ENCODE measurements at regions not wholly inside any gene's neighbourhood (a gene's known extent, or its start where the extent isn't known, plus 50 kb on each side); places are given as distances from the start of the nearest gene placed in this dataset.

DNA sequence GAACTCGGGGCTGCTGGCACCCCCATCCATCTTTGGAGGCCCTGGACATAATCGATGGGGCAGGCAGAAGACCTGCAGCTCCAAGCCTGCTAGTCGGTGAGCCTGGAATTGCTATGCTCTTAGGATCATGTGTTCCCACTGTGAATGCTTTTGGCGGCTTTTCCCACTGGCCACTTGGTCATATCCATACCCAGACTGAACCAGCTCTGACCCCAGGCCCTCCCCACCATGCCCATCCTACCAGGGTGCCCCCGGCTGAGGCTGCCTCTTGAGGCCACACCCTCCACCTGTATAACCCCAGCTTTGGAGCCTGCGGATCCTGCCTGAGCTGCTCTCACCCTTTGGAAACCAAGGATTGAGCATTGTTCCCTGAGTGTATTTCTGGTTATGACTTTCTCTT is 113.5 kb downstream of the TENT4A start:
- peaks cover 16% of the 10 kb centered on the region for H3K27me3 Mint-ChIP-seq (ENCODE audit: low read depth)
- H3K36me3 Mint-ChIP-seq (ENCODE audit: low read depth): peaks cover 2% of the 10 kb centered on the region
- no peak overlapping the region for H3K4me3 Mint-ChIP-seq
- H3K9me3 Mint-ChIP-seq: peaks cover 6% of the 10 kb centered on the region
- H3K4me1 Mint-ChIP-seq (ENCODE audit: low read depth): peaks cover 44% of the 10 kb centered on the region
- H3K27ac Mint-ChIP-seq: no peak overlapping the region

GRCh38 chr5:6827526-6828219 is 114.4 kb downstream of the TENT4A start:
- H3K27me3 Mint-ChIP-seq (ENCODE audit: low read depth): peaks cover 13% of the 10 kb centered on the region
- H3K27ac Mint-ChIP-seq: peak overlapping the region; percentile 93
- H3K4me3 Mint-ChIP-seq: peak overlapping the region; percentile 88
- peaks cover 2% of the 10 kb centered on the region for H3K36me3 Mint-ChIP-seq (ENCODE audit: low read depth)
- peaks cover 6% of the 10 kb centered on the region for H3K9me3 Mint-ChIP-seq
- peaks cover 51% of the 10 kb centered on the region for H3K4me1 Mint-ChIP-seq (ENCODE audit: low read depth)

DNA sequence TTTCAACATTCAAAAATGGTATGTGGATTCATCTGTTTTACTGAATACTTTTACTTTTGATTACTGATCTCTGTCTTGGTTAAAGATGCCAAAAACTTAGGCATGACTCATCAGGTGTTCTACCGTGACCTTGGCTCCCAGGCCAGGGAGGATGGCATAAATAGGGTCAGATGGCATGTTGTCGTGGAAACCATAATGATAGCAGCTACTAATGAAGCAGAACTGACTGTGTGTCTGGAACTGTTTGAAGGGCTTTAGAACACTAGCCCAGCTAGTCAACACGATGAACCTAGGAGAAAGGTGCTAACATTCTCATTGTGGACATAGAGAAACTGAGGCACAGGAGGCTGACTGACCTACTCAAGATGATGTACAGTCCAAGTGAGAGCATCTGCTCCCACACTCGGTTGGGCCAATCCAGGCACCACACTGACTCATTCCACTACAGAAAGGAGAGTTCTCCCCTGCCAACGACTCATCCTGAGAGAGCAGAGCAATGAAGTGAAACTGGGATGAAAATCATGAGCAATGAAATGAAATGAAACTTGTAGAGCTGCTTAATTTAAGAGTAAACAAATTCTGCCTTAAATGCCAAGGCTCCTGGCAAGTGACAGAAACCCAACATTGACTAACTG is 116.0 kb downstream of the TENT4A start:
- peak overlapping the region; percentile 71 for H3K4me3 Mint-ChIP-seq
- peaks cover 52% of the 10 kb centered on the region for H3K4me1 Mint-ChIP-seq (ENCODE audit: low read depth)
- H3K36me3 Mint-ChIP-seq (ENCODE audit: low read depth): peaks cover 2% of the 10 kb centered on the region
- no peaks in the 10 kb centered on the region for H3K27me3 Mint-ChIP-seq (ENCODE audit: low read depth)
- H3K27ac Mint-ChIP-seq: peak overlapping the region; percentile 90
- H3K9me3 Mint-ChIP-seq: peaks cover 6% of the 10 kb centered on the region

- Mint-ChIP-seq H3K4me3 (peak overlapping the region; percentile 22), H3K27ac (peak overlapping the region; percentile 38), H3K36me3 (ENCODE audit: low read depth) (peaks cover 2% of the 10 kb centered on the region), H3K4me1 (ENCODE audit: low read depth) (peaks cover 52% of the 10 kb centered on the region), H3K9me3 (peaks cover 9% of the 10 kb centered on the region), H3K27me3 (ENCODE audit: low read depth) (no peaks in the 10 kb centered on the region)
These were observed 117.5 kb downstream of the TENT4A start for GRCh38 chr5:6830643-6831239.

- H3K4me3 Mint-ChIP-seq: no peak overlapping the region
- peaks cover 9% of the 10 kb centered on the region for H3K9me3 Mint-ChIP-seq
- no peak overlapping the region for H3K27ac Mint-ChIP-seq
- peaks cover 52% of the 10 kb centered on the region for H3K4me1 Mint-ChIP-seq (ENCODE audit: low read depth)
- H3K36me3 Mint-ChIP-seq (ENCODE audit: low read depth): peaks cover 2% of the 10 kb centered on the region
- no peaks in the 10 kb centered on the region for H3K27me3 Mint-ChIP-seq (ENCODE audit: low read depth)
These were observed 118.7 kb downstream of the TENT4A start for GRCh38 chr5:6831678-6832671.

- H3K4me3 Mint-ChIP-seq: no peak overlapping the region
- H3K36me3 Mint-ChIP-seq (ENCODE audit: low read depth): peaks cover under 1% of the 10 kb centered on the region
- peaks cover 9% of the 10 kb centered on the region for H3K9me3 Mint-ChIP-seq
- no peaks in the 10 kb centered on the region for H3K27me3 Mint-ChIP-seq (ENCODE audit: low read depth)
- peaks cover 45% of the 10 kb centered on the region for H3K4me1 Mint-ChIP-seq (ENCODE audit: low read depth)
- no peak overlapping the region for H3K27ac Mint-ChIP-seq
These were observed 119.8 kb downstream of the TENT4A start for GRCh38 chr5:6832994-6833393.

- Mint-ChIP-seq H3K9me3 (peaks cover 9% of the 10 kb centered on the region), H3K4me3 (no peak overlapping the region), H3K4me1 (ENCODE audit: low read depth) (peaks cover 41% of the 10 kb centered on the region), H3K36me3 (ENCODE audit: low read depth) (no peaks in the 10 kb centered on the region), H3K27ac (no peak overlapping the region), H3K27me3 (ENCODE audit: low read depth) (no peaks in the 10 kb centered on the region)
These were observed 120.2 kb downstream of the TENT4A start for GRCh38 chr5:6833406-6833805.

GRCh38 chr5:6837095-6837494 is 123.9 kb downstream of the TENT4A start:
- no peaks in the 10 kb centered on the region for H3K36me3 Mint-ChIP-seq (ENCODE audit: low read depth)
- H3K9me3 Mint-ChIP-seq: peaks cover 3% of the 10 kb centered on the region
- peaks cover 9% of the 10 kb centered on the region for H3K4me1 Mint-ChIP-seq (ENCODE audit: low read depth)
- H3K4me3 Mint-ChIP-seq: no peak overlapping the region
- peaks cover 2% of the 10 kb centered on the region for H3K27me3 Mint-ChIP-seq (ENCODE audit: low read depth)
- H3K27ac Mint-ChIP-seq: no peak overlapping the region

- peaks cover 3% of the 10 kb centered on the region for H3K9me3 Mint-ChIP-seq
- no peak overlapping the region for H3K4me3 Mint-ChIP-seq
- H3K36me3 Mint-ChIP-seq (ENCODE audit: low read depth): no peaks in the 10 kb centered on the region
- H3K27me3 Mint-ChIP-seq (ENCODE audit: low read depth): peaks cover 7% of the 10 kb centered on the region
- H3K4me1 Mint-ChIP-seq (ENCODE audit: low read depth): peaks cover 5% of the 10 kb centered on the region
- H3K27ac Mint-ChIP-seq: no peak overlapping the region
These were observed 124.4 kb downstream of the TENT4A start for GRCh38 chr5:6837519-6838110.

DNA sequence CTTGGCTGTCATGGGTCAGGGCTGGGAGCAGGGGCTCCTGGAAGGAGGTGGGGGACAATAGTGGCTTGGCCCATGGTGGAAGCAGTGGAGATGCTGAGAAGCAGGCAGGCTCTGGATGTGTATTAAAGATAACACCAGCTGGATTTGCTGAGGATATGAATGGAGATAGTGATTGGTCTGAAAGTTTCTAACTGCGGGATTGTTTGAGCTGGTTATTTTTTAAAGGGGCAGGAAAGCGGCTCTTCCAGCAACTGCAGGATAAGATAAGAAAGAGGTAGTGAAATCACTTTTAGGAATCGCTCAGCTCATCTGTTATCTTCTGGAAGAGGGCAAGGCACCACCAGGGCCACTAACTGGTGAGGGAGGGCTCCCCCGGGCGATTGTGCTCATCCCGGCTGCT is 125.5 kb downstream of the TENT4A start:
- Mint-ChIP-seq H3K27me3 (ENCODE audit: low read depth) (peaks cover 10% of the 10 kb centered on the region), H3K27ac (no peak overlapping the region), H3K36me3 (ENCODE audit: low read depth) (no peaks in the 10 kb centered on the region), H3K9me3 (peaks cover 3% of the 10 kb centered on the region), H3K4me1 (ENCODE audit: low read depth) (no peaks in the 10 kb centered on the region), H3K4me3 (no peak overlapping the region)

DNA sequence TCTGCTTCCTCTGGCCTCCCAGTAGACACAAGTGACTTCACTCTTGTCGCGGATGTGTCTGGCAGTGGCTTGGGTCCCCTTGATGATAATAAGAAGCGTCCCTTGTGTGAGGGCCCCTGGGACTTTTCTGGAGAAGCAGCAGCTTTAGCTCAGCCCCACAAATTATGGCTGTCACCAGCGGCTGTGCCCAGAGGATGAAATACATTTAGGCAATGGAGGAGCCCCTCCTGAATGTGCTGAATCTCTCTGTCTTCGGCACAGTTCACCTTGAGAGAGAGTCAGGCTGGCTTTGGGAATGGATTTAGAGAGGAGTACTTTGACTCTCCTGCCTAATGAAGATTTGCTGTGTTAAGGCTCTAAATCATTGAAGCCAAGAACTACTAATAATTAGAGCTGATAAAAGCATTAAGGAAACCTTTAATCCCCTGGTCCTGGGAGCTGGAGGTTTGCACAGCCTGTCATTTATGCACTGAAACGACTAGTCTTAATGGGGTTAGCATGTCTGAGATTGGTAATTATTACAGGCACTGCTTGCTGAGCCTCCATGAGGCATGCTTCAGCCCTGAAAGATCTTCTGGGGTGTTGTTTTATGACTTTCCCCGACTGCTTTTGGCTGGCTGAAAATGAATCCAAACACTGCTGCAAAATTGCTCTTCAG is 127.0 kb downstream of the TENT4A start:
- peaks cover 16% of the 10 kb centered on the region for H3K27me3 Mint-ChIP-seq (ENCODE audit: low read depth)
- no peaks in the 10 kb centered on the region for H3K36me3 Mint-ChIP-seq (ENCODE audit: low read depth)
- no peak overlapping the region for H3K4me3 Mint-ChIP-seq
- no peak overlapping the region for H3K27ac Mint-ChIP-seq
- H3K9me3 Mint-ChIP-seq: peaks cover 3% of the 10 kb centered on the region
- no peaks in the 10 kb centered on the region for H3K4me1 Mint-ChIP-seq (ENCODE audit: low read depth)

DNA sequence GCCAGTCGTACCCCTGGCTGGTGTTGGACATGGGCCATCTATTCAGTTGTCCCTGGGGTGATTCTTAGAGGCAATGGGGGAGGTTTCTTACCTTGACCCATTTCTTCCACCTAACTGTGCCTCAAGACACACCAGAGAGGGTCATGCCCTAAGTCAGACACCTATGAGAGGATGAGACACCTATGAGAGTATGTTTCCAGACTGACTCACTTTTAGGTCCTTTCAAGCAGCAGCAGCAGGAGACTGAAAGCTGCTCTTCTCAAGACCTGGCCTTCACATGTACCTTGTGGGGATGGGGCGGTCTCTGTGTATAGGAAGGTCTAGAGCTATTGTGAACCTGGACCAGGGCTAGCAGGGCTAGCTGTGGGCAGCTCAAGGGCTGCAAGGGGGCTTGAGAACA is 130.1 kb downstream of the TENT4A start:
- Mint-ChIP-seq H3K27me3 (ENCODE audit: low read depth) (peaks cover 16% of the 10 kb centered on the region), H3K4me1 (ENCODE audit: low read depth) (no peaks in the 10 kb centered on the region), H3K36me3 (ENCODE audit: low read depth) (no peaks in the 10 kb centered on the region)

DNA sequence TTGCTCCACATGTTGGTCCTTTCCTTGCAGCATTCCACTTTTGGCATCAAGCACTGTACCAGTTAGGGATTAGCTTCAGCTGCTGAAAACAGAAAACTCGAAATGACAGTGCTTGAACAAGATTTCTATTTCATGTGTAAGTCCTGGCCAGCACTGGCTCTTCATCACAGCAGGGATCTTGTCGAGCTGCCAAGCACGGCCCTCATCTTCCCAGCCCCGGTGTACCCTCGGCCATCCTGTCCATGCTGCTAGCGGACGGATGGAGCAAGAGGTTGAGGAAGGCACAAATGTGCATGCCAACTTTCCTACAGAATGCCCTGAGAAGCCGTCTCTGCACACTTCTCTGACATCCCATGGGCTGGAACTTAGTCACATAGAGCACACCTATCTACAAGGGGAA is 130.6 kb downstream of the TENT4A start:
- Mint-ChIP-seq H3K9me3 (no peaks in the 10 kb centered on the region), H3K4me3 (no peak overlapping the region), H3K27me3 (ENCODE audit: low read depth) (peaks cover 16% of the 10 kb centered on the region), H3K27ac (no peak overlapping the region), H3K4me1 (ENCODE audit: low read depth) (no peaks in the 10 kb centered on the region), H3K36me3 (ENCODE audit: low read depth) (no peaks in the 10 kb centered on the region)

More for the DNA sequence above, 130.1 kb downstream of the TENT4A start:
- no peaks in the 10 kb centered on the region for H3K9me3 Mint-ChIP-seq
- H3K4me3 Mint-ChIP-seq: no peak overlapping the region
- no peak overlapping the region for H3K27ac Mint-ChIP-seq

Measured in T-helper 1 cell treated with Interleukin-12 subunit alpha and Interleukin-12 subunit beta and Interleukin-4 antibody, amounts not matched to agents 30 μg/mL and 1 μg/mL, for 36 hours (primary cell).